PC-3 (cell line): ENCODE measurements at regions not wholly inside any gene's neighbourhood (a gene's known extent, or its start where the extent isn't known, plus 50 kb on each side); places are given as distances from the start of the nearest gene placed in this dataset.
A peak's percentile ranks its signal among the peaks of the same experiment; 100 is the strongest.

Source experiments
- ATAC-seq: fragments of 200-7000 bp; cut with Tn5 transposase; 2 replicates; pipeline ENCODE4 v1.9.1; 2020; ENCODE audit warnings: mild to moderate bottlenecking, moderate library complexity
- BruUV-seq: library from RNA; stranded (reverse); fragments of 400-500 nt; replicated peaks from 2 replicates; lab custom pipeline; 2021; lab: Mats Ljungman, UMichigan
- CTCF ChIA-PET: fragments of 300-600 bp; sonication (Branson Sonifier 250); formaldehyde crosslinking; loops from one replicate; lab custom pipeline; 2022; ENCODE audit warnings: antibody characterized with exemption; lab: Charles Lee
- POLR2A ChIA-PET: fragments of 300-600 bp; sonication (Branson Sonifier 250); formaldehyde crosslinking; loops from one replicate; lab custom pipeline; 2022; ENCODE audit warnings: antibody characterized with exemption; ENCODE audit not compliant: unreplicated experiment; lab: Charles Lee
- DNase-seq: peaks from one replicate; pipeline ENCODE4 v3.0.0-alpha.2; 2015
- H2AFZ ChIP-seq: fragments of 300-600 bp; sonication (generic); 2 replicates; pipeline ENCODE4 v1.6.0; 2016; ENCODE audit warnings: antibody characterized with exemption, low read length
- H3F3A ChIP-seq: fragments of 300-600 bp; sonication (generic); one replicate; pipeline ENCODE4 v1.6.0; 2017; ENCODE audit warnings: antibody characterized with exemption, low read length, control low read depth, mild to moderate bottlenecking; ENCODE audit not compliant: unreplicated experiment
- H3K27ac ChIP-seq: fragments of 300-600 bp; sonication (generic); 2 replicates; pipeline ENCODE4 v1.5.1; 2016; ENCODE audit warnings: mild to moderate bottlenecking, low read length
- H3K27me3 ChIP-seq: fragments of 300-600 bp; sonication (generic); 2 replicates; pipeline ENCODE4 v1.6.1; 2016; ENCODE audit warnings: low read length, mixed read lengths
- H3K36me3 ChIP-seq: fragments of 300-600 bp; sonication (generic); 2 replicates; pipeline ENCODE4 v1.6.1; 2016; ENCODE audit warnings: low read depth, mixed run types, low read length, mixed read lengths
- H3K4me1 ChIP-seq: fragments of 300-600 bp; sonication (generic); 2 replicates; pipeline ENCODE4 v1.5.1; 2016; ENCODE audit warnings: low read length; ENCODE audit not compliant: insufficient read depth
- H3K4me2 ChIP-seq: fragments of 300-600 bp; sonication (generic); 2 replicates; pipeline ENCODE4 v1.6.0; 2016; ENCODE audit warnings: low read length
- H3K4me3 ChIP-seq: fragments of 300-600 bp; sonication (generic); 2 replicates; pipeline ENCODE4 v1.5.1; 2016; ENCODE audit warnings: mild to moderate bottlenecking, low read length, mixed read lengths
- H3K79me2 ChIP-seq: fragments of 300-600 bp; sonication (generic); 2 replicates; pipeline ENCODE4 v1.6.1; 2017; ENCODE audit warnings: low read length, mixed read lengths
- H3K9ac ChIP-seq: fragments of 300-600 bp; sonication (generic); 2 replicates; pipeline ENCODE4 v1.6.0; 2016; ENCODE audit warnings: mild to moderate bottlenecking, low read length
- H3K9me2 ChIP-seq: fragments of 300-600 bp; sonication (generic); replicated peaks from 2 replicates; pipeline ENCODE4 v1.6.1; 2016; ENCODE audit warnings: mixed run types, low read length, mixed read lengths
- H3K9me3 ChIP-seq: fragments of 300-600 bp; sonication (generic); 2 replicates; pipeline ENCODE4 v1.6.1; 2016; ENCODE audit warnings: low read length, mixed read lengths
- H4K20me1 ChIP-seq: fragments of 300-600 bp; sonication (generic); 2 replicates; pipeline ENCODE4 v1.6.1; 2016; ENCODE audit warnings: low read length, mixed read lengths
- EZH2 ChIP-seq: fragments of 300-600 bp; sonication (generic); IDR thresholded peaks from one replicate; pipeline ENCODE4 v1.6.1; 2017; ENCODE audit warnings: antibody characterized with exemption, mild to moderate bottlenecking, low read length; ENCODE audit not compliant: unreplicated experiment
- EZH2phosphoT487 ChIP-seq: fragments of 300-600 bp; sonication (generic); IDR thresholded peaks from 2 replicates; pipeline ENCODE4 v1.6.1; 2018; ENCODE audit warnings: mild to moderate bottlenecking, antibody characterized with exemption, low read length, borderline replicate concordance
- intact Hi-C: fragments of 100-400 bp; cut with micrococcal nuclease; formaldehyde crosslinking; loops from 2 replicates; pipeline ENCODE4 v1.9.0; 2023
- TF ChIP-seq, protein P1 (sequence below): fragments of 300-600 bp; sonication (generic); conservative IDR thresholded peaks from 2 replicates; pipeline ENCODE4 v1.5.1; 2017; ENCODE audit warnings: antibody characterized with exemption, low read depth, mild to moderate bottlenecking, low read length

GRCh38 chr18:24860978-24861680 is 400.7 kb downstream of the HRH4 start:
- Histone ChIP-seq H3K4me1 (no peaks in the 10 kb centered on the region), H3K4me3 (no peak overlapping the region), H3K4me2 (no peak overlapping the region), H3K79me2 (no peaks in the 10 kb centered on the region), H3K27ac (no peak overlapping the region), H3F3A (no peaks in the 10 kb centered on the region), H3K9me3 (no peaks in the 10 kb centered on the region), H3K9me2 (no peaks in the 10 kb centered on the region), H4K20me1 (no peaks in the 10 kb centered on the region), H3K27me3 (peaks cover 68% of the 10 kb centered on the region), H3K36me3 (no peaks in the 10 kb centered on the region), H3K9ac (no peak overlapping the region), H2AFZ (no peak overlapping the region)
- BruUV-seq, result no TSS peak
- DNase-seq, result no peak
- ATAC-seq, result no peak
- ChIA-PET CTCF (no interaction called here), POLR2A (interaction anchor here (0.6 kb wide), 1 partner anchor 92 kb away, joined by 12 read pairs; no protein-coding TSS in a partner anchor)
- intact Hi-C loops, result no loop called here
- TF ChIP-seq, protein P1, sequence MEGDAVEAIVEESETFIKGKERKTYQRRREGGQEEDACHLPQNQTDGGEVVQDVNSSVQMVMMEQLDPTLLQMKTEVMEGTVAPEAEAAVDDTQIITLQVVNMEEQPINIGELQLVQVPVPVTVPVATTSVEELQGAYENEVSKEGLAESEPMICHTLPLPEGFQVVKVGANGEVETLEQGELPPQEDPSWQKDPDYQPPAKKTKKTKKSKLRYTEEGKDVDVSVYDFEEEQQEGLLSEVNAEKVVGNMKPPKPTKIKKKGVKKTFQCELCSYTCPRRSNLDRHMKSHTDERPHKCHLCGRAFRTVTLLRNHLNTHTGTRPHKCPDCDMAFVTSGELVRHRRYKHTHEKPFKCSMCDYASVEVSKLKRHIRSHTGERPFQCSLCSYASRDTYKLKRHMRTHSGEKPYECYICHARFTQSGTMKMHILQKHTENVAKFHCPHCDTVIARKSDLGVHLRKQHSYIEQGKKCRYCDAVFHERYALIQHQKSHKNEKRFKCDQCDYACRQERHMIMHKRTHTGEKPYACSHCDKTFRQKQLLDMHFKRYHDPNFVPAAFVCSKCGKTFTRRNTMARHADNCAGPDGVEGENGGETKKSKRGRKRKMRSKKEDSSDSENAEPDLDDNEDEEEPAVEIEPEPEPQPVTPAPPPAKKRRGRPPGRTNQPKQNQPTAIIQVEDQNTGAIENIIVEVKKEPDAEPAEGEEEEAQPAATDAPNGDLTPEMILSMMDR, result no peak
- TF ChIP-seq EZH2, result no peak
- TF ChIP-seq EZH2phosphoT487, result no peak

- no peaks in the 10 kb centered on the region for H3F3A ChIP-seq
- ChIA-PET CTCF (no interaction called here), POLR2A (no interaction called here)
- H3K27ac ChIP-seq, result no peak overlapping the region
- H3K9me2 ChIP-seq, result no peaks in the 10 kb centered on the region
- BruUV-seq, result no TSS peak
- H3K36me3 ChIP-seq, result no peaks in the 10 kb centered on the region
- H3K27me3 ChIP-seq, result peaks cover 56% of the 10 kb centered on the region
- TF ChIP-seq EZH2phosphoT487 (no peak), EZH2 (no peak)
- TF ChIP-seq, protein P1, result no peak
- H3K9me3 ChIP-seq, result no peaks in the 10 kb centered on the region
- intact Hi-C loops, result no loop called here
- no peak overlapping the region for H2AFZ ChIP-seq
- H3K4me2 ChIP-seq, result no peak overlapping the region
- no peak overlapping the region for H3K4me3 ChIP-seq
- DNase-seq, result no peak
- H3K9ac ChIP-seq, result no peak overlapping the region
- no peaks in the 10 kb centered on the region for H3K79me2 ChIP-seq
- ATAC-seq, result no peak
- H4K20me1 ChIP-seq, result no peaks in the 10 kb centered on the region
- no peaks in the 10 kb centered on the region for H3K4me1 ChIP-seq
These were observed 401.9 kb downstream of the HRH4 start for GRCh38 chr18:24862201-24862816.

DNA sequence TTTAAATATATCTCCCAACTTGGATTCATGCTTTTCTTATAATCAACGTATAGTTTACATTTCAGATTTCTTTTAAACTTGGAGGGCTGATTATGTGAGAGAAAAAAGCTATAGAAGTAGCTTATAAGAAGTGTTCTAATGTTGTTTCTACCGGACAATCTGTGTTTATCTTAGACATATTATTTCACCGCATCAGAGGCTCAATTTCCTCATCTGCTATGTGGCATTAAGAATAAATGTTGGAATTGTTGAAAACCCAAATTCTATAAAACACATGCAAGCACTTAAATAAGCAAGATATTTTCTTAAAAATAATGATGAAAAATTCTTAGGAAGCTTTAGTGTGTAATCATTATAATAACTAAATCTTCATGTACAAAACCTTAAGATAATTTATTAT is 407.9 kb downstream of the HRH4 start:
- POLR2A ChIA-PET, result no interaction called here
- no peak for TF ChIP-seq EZH2phosphoT487
- Histone ChIP-seq H4K20me1 (no peaks in the 10 kb centered on the region), H3K79me2 (no peaks in the 10 kb centered on the region), H3K36me3 (no peaks in the 10 kb centered on the region), H3K9me2 (no peaks in the 10 kb centered on the region), H3K4me2 (peak overlapping the region; percentile 53), H3K27me3 (no peaks in the 10 kb centered on the region), H3K4me3 (no peak overlapping the region), H3F3A (no peaks in the 10 kb centered on the region), H3K27ac (peak overlapping the region; percentile 39), H3K9ac (no peak overlapping the region), H3K9me3 (no peaks in the 10 kb centered on the region), H2AFZ (no peak overlapping the region), H3K4me1 (peaks cover 20% of the 10 kb centered on the region)
- intact Hi-C loops, result loop anchor here (5.0 kb wide), 1 partner anchor 379 kb away; no protein-coding TSS in a partner anchor
- no peak for ATAC-seq
- DNase-seq, result no peak
- CTCF ChIA-PET, result no interaction called here
- BruUV-seq, result no TSS peak
